ENCODE measurements at regions not wholly inside any gene's neighbourhood (a gene's known extent, or its start where the extent isn't known, plus 50 kb on each side); places are given as distances from the start of the nearest gene placed in this dataset.

DNA sequence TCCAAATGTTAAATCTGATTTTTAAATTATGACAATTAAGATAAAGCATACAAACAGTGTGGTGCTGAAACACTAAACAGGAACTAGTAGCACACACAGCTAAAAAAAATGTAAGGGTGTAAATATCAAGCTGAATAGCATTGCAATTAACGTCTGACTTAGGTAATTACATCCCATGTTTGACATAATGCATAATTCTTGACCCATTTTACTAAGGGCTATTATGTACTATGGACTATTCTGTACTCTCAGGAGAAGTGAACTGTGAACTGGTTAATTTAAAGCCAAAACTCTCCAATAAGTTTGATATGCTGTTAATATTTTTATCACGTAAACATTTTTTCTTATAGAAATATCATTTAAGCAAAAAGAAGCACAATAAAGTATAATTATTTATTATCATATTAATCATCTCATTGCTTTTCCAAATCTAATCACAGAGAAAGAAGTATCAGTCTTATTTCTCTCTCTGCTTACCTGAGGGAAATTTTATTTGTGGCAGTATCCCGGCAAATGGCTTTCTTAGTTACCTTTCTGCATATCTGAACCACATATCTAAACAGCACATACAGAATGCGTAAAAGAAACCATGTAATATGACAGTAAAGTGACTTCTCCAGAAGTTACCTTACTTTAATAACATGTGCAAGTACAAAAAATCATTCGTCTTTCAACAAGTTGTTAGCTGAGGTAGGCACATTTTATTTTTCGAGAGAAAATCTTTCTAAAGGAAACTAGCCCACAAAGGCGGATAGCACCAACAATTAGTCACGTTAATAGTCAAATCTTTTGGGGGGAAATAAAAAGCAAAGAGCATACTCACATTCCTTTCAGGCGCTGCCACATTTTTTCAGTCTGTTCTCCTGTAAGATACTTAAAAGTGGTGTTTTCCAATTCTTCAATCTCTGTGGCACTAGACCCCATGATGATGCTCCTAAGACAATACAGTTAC lies 94.9 kb upstream of the PDE1A start:
- TF ChIP-seq, protein P1, sequence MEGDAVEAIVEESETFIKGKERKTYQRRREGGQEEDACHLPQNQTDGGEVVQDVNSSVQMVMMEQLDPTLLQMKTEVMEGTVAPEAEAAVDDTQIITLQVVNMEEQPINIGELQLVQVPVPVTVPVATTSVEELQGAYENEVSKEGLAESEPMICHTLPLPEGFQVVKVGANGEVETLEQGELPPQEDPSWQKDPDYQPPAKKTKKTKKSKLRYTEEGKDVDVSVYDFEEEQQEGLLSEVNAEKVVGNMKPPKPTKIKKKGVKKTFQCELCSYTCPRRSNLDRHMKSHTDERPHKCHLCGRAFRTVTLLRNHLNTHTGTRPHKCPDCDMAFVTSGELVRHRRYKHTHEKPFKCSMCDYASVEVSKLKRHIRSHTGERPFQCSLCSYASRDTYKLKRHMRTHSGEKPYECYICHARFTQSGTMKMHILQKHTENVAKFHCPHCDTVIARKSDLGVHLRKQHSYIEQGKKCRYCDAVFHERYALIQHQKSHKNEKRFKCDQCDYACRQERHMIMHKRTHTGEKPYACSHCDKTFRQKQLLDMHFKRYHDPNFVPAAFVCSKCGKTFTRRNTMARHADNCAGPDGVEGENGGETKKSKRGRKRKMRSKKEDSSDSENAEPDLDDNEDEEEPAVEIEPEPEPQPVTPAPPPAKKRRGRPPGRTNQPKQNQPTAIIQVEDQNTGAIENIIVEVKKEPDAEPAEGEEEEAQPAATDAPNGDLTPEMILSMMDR (IDR thresholded peaks at IDR 0.05; ENCODE audit: unreplicated experiment), result no peak
- H3K36me3 Mint-ChIP-seq (ENCODE audit: insufficient read depth), result no peaks in the 10 kb centered on the region
- H3K4me1 Mint-ChIP-seq (ENCODE audit: low read depth), result no peaks in the 10 kb centered on the region
- no peak for DNase-seq (ENCODE audit: low spot score, unreplicated experiment)
- H3K27ac Mint-ChIP-seq, result no peak overlapping the region
- H3K27me3 Mint-ChIP-seq, result no peaks in the 10 kb centered on the region
- no peaks in the 10 kb centered on the region for H3K9me3 Mint-ChIP-seq (ENCODE audit: low read depth)
- no peak overlapping the region for H3K4me3 Mint-ChIP-seq (ENCODE audit: low read depth)

DNA sequence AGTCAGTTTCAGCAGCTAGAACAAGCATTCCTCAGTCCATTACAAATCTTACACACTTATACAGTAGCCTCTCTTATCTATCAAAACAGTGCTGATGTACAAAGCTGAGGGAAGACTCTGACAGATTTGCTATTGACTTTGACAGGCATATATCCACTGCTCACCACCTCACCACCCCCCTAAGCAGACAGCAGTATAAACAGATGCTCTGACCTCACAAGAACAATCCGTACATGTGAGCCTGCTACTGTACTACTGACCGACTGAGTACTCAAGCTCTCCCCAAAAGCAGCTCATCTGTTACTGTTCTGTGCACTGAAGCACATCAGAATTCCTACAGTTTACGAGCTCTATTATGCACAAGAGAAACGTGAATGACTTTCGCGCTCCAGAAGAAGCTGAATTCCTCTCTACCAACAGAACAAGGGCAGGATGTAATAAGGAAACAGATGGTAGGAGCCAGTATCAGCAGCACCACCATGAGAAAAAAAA lies 95.6 kb upstream of the PDE1A start:
- H3K36me3 Mint-ChIP-seq (ENCODE audit: insufficient read depth), result no peaks in the 10 kb centered on the region
- no peaks in the 10 kb centered on the region for H3K9me3 Mint-ChIP-seq (ENCODE audit: low read depth)
- H3K27me3 Mint-ChIP-seq, result no peaks in the 10 kb centered on the region
- DNase-seq (ENCODE audit: low spot score, unreplicated experiment), result no peak
- no peaks in the 10 kb centered on the region for H3K4me1 Mint-ChIP-seq (ENCODE audit: low read depth)
- TF ChIP-seq, protein P1 (IDR thresholded peaks at IDR 0.05; ENCODE audit: unreplicated experiment), result no peak
- H3K4me3 Mint-ChIP-seq (ENCODE audit: low read depth), result no peak overlapping the region
- no peak overlapping the region for H3K27ac Mint-ChIP-seq

DNA sequence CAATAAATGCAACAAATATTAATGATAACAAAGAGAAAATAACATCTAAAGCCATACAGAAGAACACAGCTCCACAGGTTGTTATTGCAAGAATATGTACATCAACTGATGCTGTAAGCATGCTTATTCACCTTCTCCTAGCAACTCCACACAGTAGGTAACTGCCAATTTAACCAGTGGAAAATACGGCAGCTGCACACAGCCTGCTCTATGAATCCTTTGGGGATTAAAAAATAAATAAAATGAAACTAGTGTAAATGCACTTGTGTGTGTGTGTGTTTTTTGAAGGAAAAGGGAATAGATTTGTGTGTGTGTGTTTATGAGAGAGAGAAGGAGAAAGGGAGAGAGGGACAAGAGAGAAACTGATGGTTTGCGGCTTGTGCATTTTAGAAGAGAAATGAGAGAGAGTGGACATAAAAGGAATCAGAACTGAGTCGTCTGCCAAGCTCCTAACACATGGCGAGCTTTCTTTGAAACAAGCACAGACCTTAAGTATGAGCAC lies 96.2 kb upstream of the PDE1A start:
- Mint-ChIP-seq H3K4me1 (ENCODE audit: low read depth) (no peaks in the 10 kb centered on the region), H3K36me3 (ENCODE audit: insufficient read depth) (no peaks in the 10 kb centered on the region), H3K9me3 (ENCODE audit: low read depth) (no peaks in the 10 kb centered on the region), H3K27ac (no peak overlapping the region), H3K4me3 (ENCODE audit: low read depth) (no peak overlapping the region), H3K27me3 (no peaks in the 10 kb centered on the region)
- DNase-seq (ENCODE audit: low spot score, unreplicated experiment), result no peak
- TF ChIP-seq, protein P1 (IDR thresholded peaks at IDR 0.05; ENCODE audit: unreplicated experiment), result no peak

DNA sequence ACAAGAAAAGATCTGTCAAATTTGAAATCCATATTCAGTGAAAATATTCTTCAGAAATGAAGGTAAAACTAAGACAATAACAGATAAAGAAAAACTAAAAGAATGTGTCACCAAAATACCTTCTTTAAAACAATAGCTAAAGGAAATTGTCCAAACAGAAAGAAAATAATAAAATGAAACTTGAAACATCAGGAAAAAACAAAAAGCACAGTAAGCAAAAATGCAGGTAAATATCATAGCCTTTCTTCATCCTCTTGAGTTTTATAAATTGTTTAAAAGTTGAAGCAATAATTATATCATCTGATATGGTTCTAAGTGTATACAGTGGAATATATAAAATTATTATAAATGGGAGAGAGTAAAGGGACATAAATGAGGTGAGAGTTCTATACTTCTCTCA lies 103.8 kb upstream of the PDE1A start:
- H3K9me3 Mint-ChIP-seq (ENCODE audit: low read depth), result peaks cover 3% of the 10 kb centered on the region
- no peaks in the 10 kb centered on the region for H3K27me3 Mint-ChIP-seq
- no peak overlapping the region for H3K27ac Mint-ChIP-seq
- no peak overlapping the region for H3K4me3 Mint-ChIP-seq (ENCODE audit: low read depth)
- DNase-seq (ENCODE audit: low spot score, unreplicated experiment), result no peak
- H3K4me1 Mint-ChIP-seq (ENCODE audit: low read depth), result no peaks in the 10 kb centered on the region
- TF ChIP-seq, protein P1 (IDR thresholded peaks at IDR 0.05; ENCODE audit: unreplicated experiment), result no peak
- H3K36me3 Mint-ChIP-seq (ENCODE audit: insufficient read depth), result no peaks in the 10 kb centered on the region

DNA sequence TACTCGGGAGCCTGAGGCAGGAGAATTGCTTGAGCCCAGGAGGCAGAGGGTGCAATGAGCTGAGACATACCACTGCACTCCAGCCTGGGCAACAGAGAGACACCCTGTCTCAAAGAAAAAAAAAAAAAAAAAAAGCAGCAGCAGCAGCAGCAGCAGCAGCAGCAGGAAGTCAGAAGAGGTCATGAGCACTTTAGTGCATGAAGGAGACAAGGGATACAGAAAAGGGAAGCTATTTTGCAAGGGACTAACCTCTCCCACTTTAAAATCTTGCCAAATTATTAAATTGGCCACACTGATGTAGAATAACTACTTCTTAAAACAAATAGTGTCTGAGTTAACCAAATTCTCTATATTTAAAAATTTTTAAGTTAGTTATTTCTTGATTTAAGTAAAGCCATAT lies 113.4 kb upstream of the PDE1A start:
- TF ChIP-seq, protein P1 (IDR thresholded peaks at IDR 0.05; ENCODE audit: unreplicated experiment), result no peak
- no peak for DNase-seq (ENCODE audit: low spot score, unreplicated experiment)
- Mint-ChIP-seq H3K4me3 (ENCODE audit: low read depth) (no peak overlapping the region), H3K9me3 (ENCODE audit: low read depth) (no peaks in the 10 kb centered on the region), H3K36me3 (ENCODE audit: insufficient read depth) (no peaks in the 10 kb centered on the region), H3K27me3 (no peaks in the 10 kb centered on the region), H3K27ac (no peak overlapping the region), H3K4me1 (ENCODE audit: low read depth) (no peaks in the 10 kb centered on the region)
